DOHH2 (cell line): ENCODE measurements at regions not wholly inside any gene's neighbourhood (a gene's known extent, or its start where the extent isn't known, plus 50 kb on each side); places are given as distances from the start of the nearest gene placed in this dataset.

Source experiments
- H3F3A ChIP-seq: fragments of 200-600 bp; sonication (generic), shearing (Covaris generic); 2 replicates; pipeline ENCODE4 v1.6.0; 2016; ENCODE audit warnings: antibody characterized with exemption, mild to moderate bottlenecking; ENCODE audit not compliant: control insufficient read depth, insufficient read depth
- H3K27ac ChIP-seq: fragments of 200-600 bp; sonication (generic); 2 replicates; pipeline ENCODE4 v1.5.1; 2014; ENCODE audit warnings: low read depth, mild to moderate bottlenecking, low read length, moderate library complexity
- H3K27me3 ChIP-seq: fragments of 200-600 bp; sonication (generic); 2 replicates; pipeline ENCODE4 v1.6.1; 2014; ENCODE audit warnings: mild to moderate bottlenecking, low read length, mixed read lengths; ENCODE audit not compliant: control insufficient read depth
- H3K36me3 ChIP-seq: fragments of 200-600 bp; sonication (generic); 2 replicates; pipeline ENCODE4 v1.6.1; 2014; ENCODE audit warnings: mild to moderate bottlenecking, low read length, moderate library complexity, mixed read lengths; ENCODE audit not compliant: control insufficient read depth
- H3K4me1 ChIP-seq: fragments of 200-600 bp; sonication (generic); 2 replicates; pipeline ENCODE4 v1.6.1; 2014; ENCODE audit warnings: mild to moderate bottlenecking, low read length, mixed read lengths; ENCODE audit not compliant: control insufficient read depth
- H3K4me2 ChIP-seq: fragments of 200-600 bp; sonication (generic); 2 replicates; pipeline ENCODE4 v1.6.0; 2014; ENCODE audit warnings: mild to moderate bottlenecking, low read length, moderate library complexity
- H3K4me3 ChIP-seq: fragments of 200-600 bp; sonication (generic); 2 replicates; pipeline ENCODE4 v1.5.1; 2014; ENCODE audit warnings: mild to moderate bottlenecking, low read length, mixed read lengths
- H3K79me2 ChIP-seq: fragments of 200-600 bp; sonication (generic); 2 replicates; pipeline ENCODE4 v1.6.1; 2014; ENCODE audit warnings: mild to moderate bottlenecking, low read length, mixed read lengths; ENCODE audit not compliant: control insufficient read depth
- H3K9me2 ChIP-seq: fragments of 200-600 bp; sonication (generic); replicated peaks from 2 replicates; pipeline ENCODE4 v1.6.1; 2014; ENCODE audit warnings: mild to moderate bottlenecking, low read length, mixed read lengths; ENCODE audit not compliant: control insufficient read depth
- H3K9me3 ChIP-seq: fragments of 200-600 bp; sonication (generic); 2 replicates; pipeline ENCODE4 v1.6.1; 2014; ENCODE audit warnings: antibody characterized with exemption, low read length, mixed read lengths; ENCODE audit not compliant: control insufficient read depth, insufficient read depth
- H4K20me1 ChIP-seq: fragments of 200-600 bp; sonication (generic); 2 replicates; pipeline ENCODE4 v1.6.0; 2014; ENCODE audit warnings: low read depth, mild to moderate bottlenecking, antibody characterized with exemption, low read length, moderate library complexity; ENCODE audit not compliant: control insufficient read depth, insufficient read depth
- CTCF ChIP-seq: fragments of 200-600 bp; sonication (generic); IDR thresholded peaks from one replicate; pipeline ENCODE4 v1.5.1; 2014; ENCODE audit warnings: antibody characterized with exemption, mild to moderate bottlenecking, low read depth, low read length; ENCODE audit not compliant: poor library complexity, severe bottlenecking
- EZH2phosphoT487 ChIP-seq: fragments of 200-600 bp; sonication (generic); IDR thresholded peaks from 2 replicates; pipeline ENCODE4 v1.6.1; 2017; ENCODE audit warnings: borderline replicate concordance, mild to moderate bottlenecking, antibody characterized with exemption, low read length, moderate library complexity, mixed read lengths

GRCh38 chr5:60084226-60084625 is 190.7 kb upstream of the PDE4D start:
- Histone ChIP-seq H4K20me1 (no peaks in the 10 kb centered on the region), H3K9me3 (no peaks in the 10 kb centered on the region), H3F3A (no peaks in the 10 kb centered on the region), H3K4me1 (no peaks in the 10 kb centered on the region), H3K9me2 (no peaks in the 10 kb centered on the region), H3K36me3 (no peaks in the 10 kb centered on the region), H3K4me3 (no peak overlapping the region), H3K4me2 (no peak overlapping the region), H3K27me3 (no peaks in the 10 kb centered on the region), H3K79me2 (no peaks in the 10 kb centered on the region), H3K27ac (no peak overlapping the region)
- TF ChIP-seq EZH2phosphoT487, result no peak
- no peak for TF ChIP-seq CTCF

GRCh38 chr5:60077292-60077691 is 183.8 kb upstream of the PDE4D start:
- H3K27ac ChIP-seq, result no peak overlapping the region
- no peak overlapping the region for H3K4me2 ChIP-seq
- no peaks in the 10 kb centered on the region for H3K27me3 ChIP-seq
- H3K36me3 ChIP-seq, result no peaks in the 10 kb centered on the region
- H3K4me3 ChIP-seq, result no peak overlapping the region
- no peaks in the 10 kb centered on the region for H3K79me2 ChIP-seq
- H3K4me1 ChIP-seq, result no peaks in the 10 kb centered on the region
- H3K9me2 ChIP-seq, result no peaks in the 10 kb centered on the region
- no peak for TF ChIP-seq CTCF
- no peak for TF ChIP-seq EZH2phosphoT487
- H3F3A ChIP-seq, result no peaks in the 10 kb centered on the region
- no peaks in the 10 kb centered on the region; the same call in 1 of the 2 replicates for H3K9me3 ChIP-seq
- H4K20me1 ChIP-seq, result no peaks in the 10 kb centered on the region

GRCh38 chr5:60076746-60077145 is 183.2 kb upstream of the PDE4D start:
- Histone ChIP-seq H3K27ac (no peak overlapping the region), H3K4me3 (no peak overlapping the region), H3K36me3 (no peaks in the 10 kb centered on the region), H3K9me3 (no peaks in the 10 kb centered on the region; the same call in 1 of the 2 replicates), H4K20me1 (no peaks in the 10 kb centered on the region), H3K79me2 (no peaks in the 10 kb centered on the region), H3K27me3 (no peaks in the 10 kb centered on the region), H3K4me1 (no peaks in the 10 kb centered on the region), H3F3A (no peaks in the 10 kb centered on the region), H3K9me2 (no peaks in the 10 kb centered on the region), H3K4me2 (no peak overlapping the region)
- TF ChIP-seq CTCF, result no peak
- TF ChIP-seq EZH2phosphoT487, result no peak

GRCh38 chr5:60066502-60066901 is 173.0 kb upstream of the PDE4D start:
- Histone ChIP-seq H3K79me2 (no peaks in the 10 kb centered on the region), H3F3A (no peaks in the 10 kb centered on the region), H3K4me1 (no peaks in the 10 kb centered on the region), H3K4me2 (no peak overlapping the region), H3K4me3 (no peak overlapping the region), H3K36me3 (no peaks in the 10 kb centered on the region), H3K27ac (no peak overlapping the region), H3K9me2 (peaks cover 2% of the 10 kb centered on the region; the same call in 1 of the 2 replicates), H4K20me1 (no peaks in the 10 kb centered on the region), H3K9me3 (no peaks in the 10 kb centered on the region), H3K27me3 (no peaks in the 10 kb centered on the region)
- TF ChIP-seq CTCF (no peak), EZH2phosphoT487 (no peak)
